NB4 (cell line): ENCODE measurements at regions not wholly inside any gene's neighbourhood (a gene's known extent, or its start where the extent isn't known, plus 50 kb on each side); places are given as distances from the start of the nearest gene placed in this dataset.

Experiments
- DNase-seq: peaks from one replicate; pipeline ENCODE4 v3.0.0; 2010; ENCODE audit warnings: low read depth
- H3K4me3 ChIP-seq: one replicate; pipeline ENCODE4 v1.5.1; 2011; ENCODE audit warnings: mild to moderate bottlenecking, low read depth, low read length, moderate library complexity
- MYC ChIP-seq: IDR thresholded peaks from 2 replicates; pipeline ENCODE4 v1.6.1; 2011; ENCODE audit warnings: low read depth, low read length
- POLR2A ChIP-seq: IDR thresholded peaks from 2 replicates; pipeline ENCODE4 v1.6.1; 2011; ENCODE audit warnings: mild to moderate bottlenecking; ENCODE audit not compliant: insufficient read length; ENCODE audit errors: extremely low read depth
- TF ChIP-seq, protein P1 (sequence below): IDR thresholded peaks from one replicate; pipeline ENCODE4 v1.5.1; 2012; ENCODE audit warnings: low read depth, low read length
- TF ChIP-seq, protein P2 (sequence below): IDR thresholded peaks from 2 replicates; pipeline ENCODE4 v1.6.1; 2011; ENCODE audit warnings: low read depth, low read length

DNA sequence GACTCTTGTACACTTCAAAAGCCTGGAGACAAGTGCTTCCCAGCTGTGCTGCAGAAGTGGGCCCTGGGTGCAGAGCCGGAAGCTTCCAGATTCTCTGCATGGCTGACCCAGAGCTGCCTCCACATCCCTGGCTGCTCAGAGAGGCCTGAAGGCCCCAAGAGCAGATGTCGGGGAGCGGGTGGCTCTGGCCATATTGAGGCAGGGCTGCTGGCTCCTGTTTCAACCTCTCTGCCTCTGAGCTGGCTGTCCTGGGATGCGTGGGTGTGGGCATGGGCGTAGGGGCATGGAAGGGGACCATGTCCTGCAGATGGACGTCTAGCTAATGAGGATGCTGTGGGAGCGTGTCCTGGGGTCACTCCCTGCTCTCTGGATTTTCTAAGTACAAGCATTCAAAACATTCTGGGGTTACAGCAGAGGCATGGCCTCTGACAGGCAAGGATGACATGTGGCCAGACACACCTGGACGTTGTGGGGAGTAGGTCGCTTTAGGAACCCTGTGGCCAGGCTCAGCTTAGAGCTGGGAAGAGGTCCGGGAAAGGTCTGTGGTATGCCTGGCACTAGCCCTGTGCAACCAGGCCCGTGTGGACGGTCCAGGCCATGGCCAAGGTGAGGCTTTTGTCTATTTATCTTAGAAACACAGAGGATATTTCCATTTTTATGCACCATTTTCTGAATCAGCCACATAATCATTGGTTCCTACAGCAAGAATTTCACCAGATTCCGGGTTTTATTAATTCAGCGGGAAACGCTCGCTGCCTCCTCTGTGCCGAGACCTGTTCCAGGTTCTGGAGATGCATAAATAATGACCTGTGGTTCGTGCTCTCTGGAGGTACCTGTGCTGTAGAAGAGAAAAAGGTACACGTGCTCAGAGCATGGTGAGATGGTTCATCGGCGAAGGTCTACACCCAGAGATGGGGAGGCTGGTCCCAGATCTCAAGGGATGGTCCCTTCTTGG, 361.1 kb downstream of the GLRX3 start:
- DNase-seq: no peak
- no peak overlapping the region for H3K4me3 ChIP-seq
- TF ChIP-seq POLR2A (no peak), MYC (no peak)
- TF ChIP-seq, protein P1, sequence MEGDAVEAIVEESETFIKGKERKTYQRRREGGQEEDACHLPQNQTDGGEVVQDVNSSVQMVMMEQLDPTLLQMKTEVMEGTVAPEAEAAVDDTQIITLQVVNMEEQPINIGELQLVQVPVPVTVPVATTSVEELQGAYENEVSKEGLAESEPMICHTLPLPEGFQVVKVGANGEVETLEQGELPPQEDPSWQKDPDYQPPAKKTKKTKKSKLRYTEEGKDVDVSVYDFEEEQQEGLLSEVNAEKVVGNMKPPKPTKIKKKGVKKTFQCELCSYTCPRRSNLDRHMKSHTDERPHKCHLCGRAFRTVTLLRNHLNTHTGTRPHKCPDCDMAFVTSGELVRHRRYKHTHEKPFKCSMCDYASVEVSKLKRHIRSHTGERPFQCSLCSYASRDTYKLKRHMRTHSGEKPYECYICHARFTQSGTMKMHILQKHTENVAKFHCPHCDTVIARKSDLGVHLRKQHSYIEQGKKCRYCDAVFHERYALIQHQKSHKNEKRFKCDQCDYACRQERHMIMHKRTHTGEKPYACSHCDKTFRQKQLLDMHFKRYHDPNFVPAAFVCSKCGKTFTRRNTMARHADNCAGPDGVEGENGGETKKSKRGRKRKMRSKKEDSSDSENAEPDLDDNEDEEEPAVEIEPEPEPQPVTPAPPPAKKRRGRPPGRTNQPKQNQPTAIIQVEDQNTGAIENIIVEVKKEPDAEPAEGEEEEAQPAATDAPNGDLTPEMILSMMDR: no peak
- TF ChIP-seq, protein P2, sequence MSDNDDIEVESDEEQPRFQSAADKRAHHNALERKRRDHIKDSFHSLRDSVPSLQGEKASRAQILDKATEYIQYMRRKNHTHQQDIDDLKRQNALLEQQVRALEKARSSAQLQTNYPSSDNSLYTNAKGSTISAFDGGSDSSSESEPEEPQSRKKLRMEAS: no peak

DNA sequence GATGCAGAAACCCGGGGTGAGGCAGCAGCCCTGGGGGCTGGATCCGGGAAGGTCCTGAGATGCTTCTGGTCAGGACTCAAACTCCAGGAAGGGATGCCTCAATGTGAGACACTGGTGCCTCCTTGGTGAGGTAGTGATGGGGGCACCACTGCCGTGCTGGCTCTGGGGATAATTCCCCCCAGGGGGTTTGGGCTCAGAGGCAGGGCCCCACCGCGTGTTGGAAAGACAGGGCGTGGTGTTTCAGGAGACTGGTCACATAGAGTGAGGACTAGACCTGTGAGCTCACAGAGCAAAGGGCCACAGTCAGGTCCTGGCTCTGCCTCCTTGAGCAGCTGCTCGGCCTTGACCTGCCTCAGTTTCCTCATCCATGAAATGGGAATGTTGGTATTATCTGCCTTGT, 361.9 kb downstream of the GLRX3 start:
- no peak for TF ChIP-seq MYC
- TF ChIP-seq, protein P1: no peak
- TF ChIP-seq POLR2A: no peak
- TF ChIP-seq, protein P2: no peak
- H3K4me3 ChIP-seq: no peak overlapping the region
- DNase-seq: no peak

DNA sequence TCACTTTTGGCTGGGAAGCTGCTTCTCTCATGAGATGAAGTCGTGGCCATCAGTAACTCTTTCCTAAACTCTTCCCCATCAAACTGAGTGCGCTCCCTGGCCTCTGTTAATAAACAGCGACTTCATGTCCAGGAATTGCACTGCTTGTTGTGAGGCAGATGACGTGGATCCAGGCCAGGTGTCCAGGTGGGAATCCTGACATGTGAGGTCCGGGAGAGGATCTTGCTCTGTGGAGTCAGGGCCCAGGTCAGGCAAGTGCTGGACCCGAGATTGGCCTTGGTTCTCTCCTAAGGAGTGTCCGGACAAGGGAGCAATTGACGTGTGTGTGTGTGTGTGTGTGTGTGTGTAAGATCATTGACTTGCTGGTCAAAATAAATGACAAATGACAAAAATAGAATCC, 362.7 kb downstream of the GLRX3 start:
- TF ChIP-seq POLR2A (no peak), MYC (no peak)
- TF ChIP-seq, protein P2: no peak
- TF ChIP-seq, protein P1: no peak
- no peak for DNase-seq
- no peak overlapping the region for H3K4me3 ChIP-seq

DNA sequence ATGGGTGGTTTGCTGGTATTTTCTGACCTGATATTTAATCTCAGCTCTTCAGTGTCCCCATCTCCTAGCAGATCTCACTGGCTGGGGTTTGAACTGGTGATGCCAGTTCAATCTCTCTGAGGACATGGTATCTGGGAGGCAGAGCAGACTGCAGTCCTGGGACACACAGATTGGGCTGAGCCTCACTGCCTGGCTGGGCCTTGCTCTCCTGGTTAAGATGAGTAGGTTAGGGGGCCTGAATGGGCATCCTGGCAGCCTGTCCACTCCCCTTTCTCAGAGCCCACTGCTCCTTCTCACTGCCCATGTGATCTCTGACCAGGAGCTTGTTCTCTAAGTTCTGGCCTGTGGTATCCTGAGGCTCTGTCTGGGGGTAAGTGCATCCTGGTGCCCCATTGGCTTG, 363.4 kb downstream of the GLRX3 start:
- no peak for DNase-seq
- H3K4me3 ChIP-seq: no peak overlapping the region
- TF ChIP-seq POLR2A (no peak), MYC (no peak)
- TF ChIP-seq, protein P1: no peak
- TF ChIP-seq, protein P2: no peak

DNA sequence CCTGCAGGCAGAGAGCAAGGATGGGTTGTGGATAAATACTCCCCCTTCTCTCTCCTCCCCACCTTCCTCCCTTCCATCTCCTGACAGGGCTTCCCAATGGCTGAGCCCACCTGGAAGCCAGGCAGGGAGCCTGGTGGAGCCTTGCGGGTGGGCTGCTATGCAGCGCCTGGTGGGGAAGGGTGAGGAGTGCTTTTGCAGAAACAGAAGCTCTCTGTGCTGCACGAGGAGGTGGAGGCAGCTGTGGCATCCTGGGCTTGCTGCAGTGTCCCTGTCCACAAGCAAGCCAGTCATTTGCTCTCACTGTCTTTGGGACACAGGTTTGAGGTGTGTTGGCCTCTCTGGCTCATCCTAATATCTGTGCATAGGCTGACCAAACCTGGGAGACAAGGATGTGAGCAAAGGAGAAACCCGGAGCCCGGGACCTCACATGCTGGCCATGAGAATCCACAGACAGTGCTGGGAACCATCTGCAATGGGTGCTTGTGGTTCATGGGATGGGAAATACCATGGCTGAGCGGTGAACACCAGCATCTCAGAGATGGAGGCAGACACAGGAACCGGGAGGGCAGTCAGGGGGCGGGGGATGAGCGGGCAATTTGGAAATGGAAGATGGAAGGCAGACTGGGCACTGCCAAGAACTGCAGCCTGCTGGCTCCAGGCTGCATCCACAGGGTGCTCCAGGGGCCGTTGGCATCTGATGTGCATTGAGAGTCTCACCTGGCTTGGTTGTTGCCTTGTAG, 364.2 kb downstream of the GLRX3 start:
- no peak overlapping the region for H3K4me3 ChIP-seq
- no peak for DNase-seq
- TF ChIP-seq MYC (no peak), POLR2A (no peak)
- TF ChIP-seq, protein P2: no peak
- TF ChIP-seq, protein P1: no peak
